Right atrium auricular region (tissue), 2 donors: ENCODE measurements at regions not wholly inside any gene's neighbourhood (a gene's known extent, or its start where the extent isn't known, plus 50 kb on each side); places are given as distances from the start of the nearest gene placed in this dataset.
A peak's percentile ranks its signal among the peaks of the same experiment; 100 is the strongest.
"Not testable (repeated sequence)": the region's sequence is repeated elsewhere in the genome, so short reads cannot be mapped to it uniquely, and the experiment has no call there.

ENCODE experiments used
- DNase-seq: peaks from one replicate; pipeline ENCODE4 v3.0.0-alpha.2; 2019; ENCODE audit warnings: low spot score
- H3K27ac ChIP-seq, 2 donors: fragments of 200-600 bp; sonication (generic); 1 replicate in 1 of 2; 2 replicates in 1 of 2; pipeline ENCODE4 v1.5.1; 2016 to 2019
- H3K27me3 ChIP-seq, 2 donors: fragments of 200-600 bp; sonication (generic); one replicate each; pipeline versions ENCODE4 v1.5.1 to v1.6.0; 2017 to 2019
- H3K36me3 ChIP-seq: fragments of 200-600 bp; sonication (generic); one replicate; pipeline ENCODE4 v1.5.1; 2016
- H3K4me1 ChIP-seq, 2 donors: fragments of 200-600 bp; sonication (generic); one replicate each; pipeline versions ENCODE4 v1.5.1 to v1.6.0; 2017 to 2019
- H3K4me3 ChIP-seq, 2 donors: fragments of 200-600 bp; sonication (generic); 1 replicate in 1 of 2; 2 replicates in 1 of 2; pipeline ENCODE4 v1.5.1; 2017 to 2019; ENCODE audit warnings: mild to moderate bottlenecking in 1 of 2, moderate library complexity in 1 of 2
- H3K9me3 ChIP-seq, 2 donors: fragments of 200-600 bp; sonication (generic); one replicate each; pipeline ENCODE4 v1.5.1; 2019
- TF ChIP-seq, protein P1 (sequence below), 2 donors: fragments of 200-600 bp; sonication (generic); IDR thresholded peaks; one replicate each; pipeline ENCODE4 v1.5.1; 2019; ENCODE audit warnings: antibody characterized with exemption in 2 of 2

DNA sequence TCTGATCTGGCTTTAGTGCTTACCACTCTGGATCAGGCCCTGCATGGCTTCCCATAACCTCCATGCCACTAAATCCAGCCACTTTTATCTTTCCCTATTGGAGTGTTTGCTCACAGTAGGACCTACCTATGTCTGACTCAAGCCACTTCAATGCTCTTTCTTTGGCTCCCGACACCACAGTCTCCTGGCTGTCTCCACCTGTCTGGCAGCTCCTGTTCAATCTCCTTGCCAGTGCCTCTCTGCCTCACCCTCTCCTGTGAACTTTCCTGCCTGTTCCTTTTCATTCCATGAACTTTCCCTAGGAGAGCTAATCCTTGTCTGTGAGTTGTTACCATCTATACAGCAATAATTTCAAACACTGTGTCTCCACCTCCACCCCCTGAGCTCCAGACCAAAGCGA, 82.6 kb upstream of the UCN3 start:
- no peak overlapping the region for H3K4me3 ChIP-seq
- TF ChIP-seq, protein P1, sequence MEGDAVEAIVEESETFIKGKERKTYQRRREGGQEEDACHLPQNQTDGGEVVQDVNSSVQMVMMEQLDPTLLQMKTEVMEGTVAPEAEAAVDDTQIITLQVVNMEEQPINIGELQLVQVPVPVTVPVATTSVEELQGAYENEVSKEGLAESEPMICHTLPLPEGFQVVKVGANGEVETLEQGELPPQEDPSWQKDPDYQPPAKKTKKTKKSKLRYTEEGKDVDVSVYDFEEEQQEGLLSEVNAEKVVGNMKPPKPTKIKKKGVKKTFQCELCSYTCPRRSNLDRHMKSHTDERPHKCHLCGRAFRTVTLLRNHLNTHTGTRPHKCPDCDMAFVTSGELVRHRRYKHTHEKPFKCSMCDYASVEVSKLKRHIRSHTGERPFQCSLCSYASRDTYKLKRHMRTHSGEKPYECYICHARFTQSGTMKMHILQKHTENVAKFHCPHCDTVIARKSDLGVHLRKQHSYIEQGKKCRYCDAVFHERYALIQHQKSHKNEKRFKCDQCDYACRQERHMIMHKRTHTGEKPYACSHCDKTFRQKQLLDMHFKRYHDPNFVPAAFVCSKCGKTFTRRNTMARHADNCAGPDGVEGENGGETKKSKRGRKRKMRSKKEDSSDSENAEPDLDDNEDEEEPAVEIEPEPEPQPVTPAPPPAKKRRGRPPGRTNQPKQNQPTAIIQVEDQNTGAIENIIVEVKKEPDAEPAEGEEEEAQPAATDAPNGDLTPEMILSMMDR (IDR thresholded peaks at IDR 0.05), result no peak

DNA sequence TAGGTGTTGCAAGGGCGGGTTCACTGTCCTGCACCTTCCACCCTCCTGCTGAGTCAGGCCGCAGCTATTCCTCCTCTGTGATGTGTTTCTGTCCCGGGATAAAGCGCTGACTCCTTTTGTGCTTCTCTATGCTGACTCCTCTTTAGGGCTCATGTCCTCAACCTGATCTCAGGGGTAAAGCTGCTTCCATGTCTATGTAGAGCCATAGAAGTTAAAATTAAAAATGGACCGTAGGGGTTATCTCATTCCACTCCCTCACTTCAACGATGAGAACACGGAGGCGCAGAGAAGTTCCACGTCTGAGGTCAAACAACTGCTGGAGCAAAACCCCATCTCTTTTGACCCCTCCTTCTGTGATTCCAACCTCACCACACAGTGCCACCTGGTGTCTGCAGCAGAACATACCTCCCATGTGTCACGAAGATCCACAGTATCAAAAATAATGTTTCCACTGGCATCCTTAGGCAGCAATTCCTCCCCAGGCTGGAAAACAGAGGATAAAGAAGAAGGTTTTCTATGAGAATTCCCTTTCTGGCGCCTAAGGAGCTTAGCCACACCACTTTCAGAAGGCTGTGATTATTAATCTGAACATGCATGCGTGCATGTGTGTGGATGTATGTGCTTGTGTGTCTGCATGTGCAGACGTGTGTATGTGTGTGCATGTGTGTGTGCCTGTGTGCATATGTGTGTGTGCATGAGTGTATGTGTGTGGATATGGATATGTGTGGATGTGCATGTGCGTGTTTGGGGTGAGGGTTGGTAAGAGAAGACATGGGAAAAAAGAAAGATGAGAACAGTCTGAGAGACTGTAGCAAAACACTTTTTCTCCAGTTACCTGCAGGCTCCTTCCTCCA, 81.2 kb upstream of the UCN3 start:
- H3K4me1 ChIP-seq, result peaks cover 0 to 7% of the 10 kb centered on the region in 2 donors
- H3K27ac ChIP-seq, result no peak overlapping the region
- TF ChIP-seq, protein P1 (IDR thresholded peaks at IDR 0.05), result peak; percentile 37 to 75
- no peak overlapping the region for H3K4me3 ChIP-seq
- H3K27me3 ChIP-seq, result no peaks in the 10 kb centered on the region
- peak; percentile 78 for DNase-seq
- no peaks in the 10 kb centered on the region for H3K36me3 ChIP-seq
- no peaks in the 10 kb centered on the region for H3K9me3 ChIP-seq

More for the DNA sequence above, 82.6 kb upstream of the UCN3 start:
- Histone ChIP-seq H3K27ac (no peak overlapping the region), H3K27me3 (no peaks in the 10 kb centered on the region), H3K4me1 (peaks cover 0 to 7% of the 10 kb centered on the region in 2 donors), H3K9me3 (no peaks in the 10 kb centered on the region), H3K36me3 (no peaks in the 10 kb centered on the region)
- no peak for DNase-seq

DNA sequence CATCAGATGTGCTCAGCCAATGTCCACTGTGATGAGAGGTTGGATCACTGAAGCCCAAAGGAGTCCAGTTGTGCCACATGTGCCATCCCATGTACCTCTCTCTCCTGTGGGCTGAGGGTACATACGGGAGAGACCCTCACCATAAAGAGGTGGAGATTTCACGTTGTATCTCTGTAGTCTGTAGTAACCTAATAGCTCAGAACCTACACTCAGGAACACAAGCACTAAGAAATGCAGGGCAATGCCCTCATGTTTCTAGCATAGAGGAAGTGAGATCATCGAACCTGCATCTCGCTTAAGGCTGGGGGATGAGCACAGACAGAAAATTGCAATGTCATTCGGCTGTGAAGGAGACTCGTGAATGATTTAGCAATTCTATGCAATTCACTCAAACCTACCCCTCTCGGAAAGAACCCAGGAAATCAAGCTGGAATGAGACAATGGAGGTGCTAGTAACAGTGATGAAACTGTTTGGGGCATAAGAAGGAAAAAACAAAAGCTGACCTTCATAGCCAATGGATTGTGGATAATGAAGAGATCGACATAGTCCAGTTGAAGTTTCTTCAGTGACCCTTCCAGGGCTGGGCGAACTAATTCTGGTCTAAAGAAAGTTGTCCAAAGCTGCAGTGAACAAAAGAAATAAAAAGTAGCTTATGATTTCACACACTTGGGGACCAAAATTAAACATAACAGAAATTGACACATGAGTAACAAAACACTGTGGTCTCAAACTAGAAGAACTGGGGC, 80.3 kb upstream of the UCN3 start:
- DNase-seq, result no peak
- H3K9me3 ChIP-seq, result no peaks in the 10 kb centered on the region
- H3K27me3 ChIP-seq, result no peaks in the 10 kb centered on the region
- no peak overlapping the region for H3K4me3 ChIP-seq
- TF ChIP-seq, protein P1 (IDR thresholded peaks at IDR 0.05), result no peak
- H3K4me1 ChIP-seq, result peaks cover 0 to 7% of the 10 kb centered on the region in 2 donors
- no peak overlapping the region for H3K27ac ChIP-seq
- H3K36me3 ChIP-seq, result no peaks in the 10 kb centered on the region

DNA sequence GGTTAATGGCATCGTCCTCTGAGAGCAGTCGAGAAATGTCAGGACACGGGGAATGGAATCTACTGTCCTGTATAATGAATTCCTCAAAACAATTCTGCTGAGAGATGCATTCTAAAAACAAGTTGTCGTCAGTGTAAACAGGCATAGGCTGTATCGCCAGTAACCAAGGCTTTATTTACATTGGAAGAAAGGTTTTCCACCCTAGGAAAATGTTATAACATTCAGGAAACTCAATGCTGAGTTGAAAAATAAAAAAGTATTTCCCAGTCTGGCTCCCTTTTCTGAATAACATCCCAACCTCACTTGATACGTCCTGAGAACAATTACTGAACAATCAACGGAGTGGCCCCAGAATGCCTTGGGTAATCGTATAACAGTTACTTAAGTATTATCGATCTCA, 79.6 kb upstream of the UCN3 start:
- Histone ChIP-seq H3K27me3 (no peaks in the 10 kb centered on the region), H3K36me3 (no peaks in the 10 kb centered on the region), H3K9me3 (no peaks in the 10 kb centered on the region), H3K4me1 (peaks cover 0 to 7% of the 10 kb centered on the region in 2 donors), H3K27ac (no peak overlapping the region), H3K4me3 (no peak overlapping the region)
- no peak for DNase-seq
- TF ChIP-seq, protein P1 (IDR thresholded peaks at IDR 0.05), result no peak

DNA sequence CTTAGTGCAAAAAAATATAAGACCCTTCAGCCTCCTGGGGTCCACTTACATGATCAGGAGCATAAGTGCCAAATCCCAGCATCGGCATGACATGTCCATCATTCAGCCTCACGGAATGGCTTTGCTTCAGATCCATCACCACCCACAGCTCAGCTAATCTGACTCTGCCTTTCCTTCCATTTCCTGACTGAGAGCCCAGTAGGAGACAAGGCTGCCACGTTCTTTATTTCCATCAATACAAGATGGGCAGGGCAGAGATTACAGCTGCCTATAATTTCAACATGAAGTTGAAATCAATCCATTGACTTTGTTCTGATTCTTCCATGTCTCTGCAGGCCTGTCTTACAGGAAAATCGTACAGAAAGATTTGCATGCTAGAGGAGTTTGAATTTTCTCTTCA, 76.4 kb upstream of the UCN3 start:
- Histone ChIP-seq H3K27ac (no peak overlapping the region), H3K4me1 (peaks cover 0 to 20% of the 10 kb centered on the region in 2 donors), H3K27me3 (no peaks in the 10 kb centered on the region), H3K36me3 (no peaks in the 10 kb centered on the region), H3K9me3 (no peaks in the 10 kb centered on the region), H3K4me3 (no peak overlapping the region)
- no peak for DNase-seq
- TF ChIP-seq, protein P1 (IDR thresholded peaks at IDR 0.05), result no peak

DNA sequence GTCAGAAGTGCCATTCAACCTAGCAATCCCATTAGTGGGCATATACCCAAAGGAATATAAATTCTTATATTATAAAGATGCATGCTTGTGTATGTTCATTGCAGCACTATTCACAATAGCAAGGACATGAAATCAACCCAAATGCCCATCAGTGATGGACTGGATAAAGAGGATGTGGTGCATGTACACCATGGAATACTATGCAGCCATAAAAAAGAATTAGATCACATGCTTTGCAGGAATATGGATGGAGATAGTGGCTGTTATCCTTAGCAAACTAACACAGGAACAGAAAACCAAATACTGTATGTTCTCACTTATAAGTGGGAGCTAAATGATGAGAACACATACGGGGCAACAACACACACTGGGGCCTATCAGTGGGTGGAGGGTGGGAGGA, 75.5 kb upstream of the UCN3 start:
- H3K36me3 ChIP-seq, DNase-seq, H3K4me3 ChIP-seq, H3K27me3 ChIP-seq, H3K27ac ChIP-seq, H3K9me3 ChIP-seq: not testable (repeated sequence)
- peaks cover 0 to 23% of the 10 kb centered on the region in 2 donors for H3K4me1 ChIP-seq
